Esophagus squamous epithelium (tissue), 4 donors: ENCODE measurements at regions not wholly inside any gene's neighbourhood (a gene's known extent, or its start where the extent isn't known, plus 50 kb on each side); places are given as distances from the start of the nearest gene placed in this dataset.

Experiments
- CTCF ChIP-seq, 6 experiments: fragments of 450-650 bp in 4 of 6; fragments of 200-600 bp in 2 of 6; sonication (generic) in 2 of 6; IDR thresholded peaks; one replicate each; pipeline ENCODE4 v1.5.1; 2016 to 2019; ENCODE audit warnings: antibody characterized with exemption in 6 of 6, mild to moderate bottlenecking in 4 of 6, moderate library complexity in 4 of 6
- POLR2A ChIP-seq, 4 donors: fragments of 450-650 bp; IDR thresholded peaks; one replicate each; pipeline ENCODE4 v1.6.1; 2017; ENCODE audit warnings: antibody characterized with exemption in 4 of 4, mild to moderate bottlenecking in 4 of 4, moderate library complexity in 3 of 4

- TF ChIP-seq POLR2A (IDR thresholded peaks at IDR 0.05): no peak
- peak in 1 of 6 experiments; percentile 37 for TF ChIP-seq CTCF (IDR thresholded peaks at IDR 0.05)
Observed at GRCh38 chr6:169099411-169100202, 154.0 kb downstream of the THBS2 start.
